IMR-90 (cell line): ENCODE measurements at regions not wholly inside any gene's neighbourhood (a gene's known extent, or its start where the extent isn't known, plus 50 kb on each side); places are given as distances from the start of the nearest gene placed in this dataset.

Experiments used
- ATAC-seq: fragments of 200-7000 bp; cut with Tn5 transposase; 2 replicates; pipeline ENCODE4 v1.9.1; 2020; ENCODE audit warnings: low read depth, mild to moderate bottlenecking, moderate library complexity
- BruUV-seq: library from RNA; stranded (reverse); fragments of 400-500 nt; replicated peaks from 2 replicates; lab custom pipeline; 2021; lab: Mats Ljungman, UMichigan
- CTCF ChIA-PET: fragments of 300-600 bp; formaldehyde crosslinking; extraction: SDS; loops from one replicate; lab custom pipeline; 2021; ENCODE audit warnings: antibody characterized with exemption; lab: Yijun Ruan, JAX
- POLR2A ChIA-PET: fragments of 300-600 bp; sonication (Branson Sonifier 250); formaldehyde crosslinking; loops from one replicate; lab custom pipeline; 2022; ENCODE audit warnings: antibody characterized with exemption; ENCODE audit not compliant: unreplicated experiment; lab: Charles Lee
- DNase-seq: peaks from one replicate; pipeline ENCODE4 v3.0.0; 2013
- H2AFZ ChIP-seq: replicated peaks from 2 replicates; pipeline ENCODE3; 2013; ENCODE audit warnings: low read length, mild to moderate bottlenecking; ENCODE audit not compliant: poor library complexity
- H2AK5ac ChIP-seq: 2 replicates; pipeline ENCODE4 v1.6.1; 2013; ENCODE audit warnings: low read depth, low read length, inconsistent platforms
- H2AK9ac ChIP-seq: replicated peaks from 2 replicates; pipeline ENCODE3; 2013; ENCODE audit warnings: mild to moderate bottlenecking, low read depth, low read length, moderate library complexity; ENCODE audit not compliant: poor library complexity
- H2BK120ac ChIP-seq: 2 replicates; pipeline ENCODE4 v1.6.1; 2013; ENCODE audit warnings: low read depth, low read length, inconsistent platforms
- H2BK15ac ChIP-seq: 3 replicates; pipeline ENCODE4 v1.6.1; 2013; ENCODE audit warnings: low read depth, low read length, inconsistent platforms
- H2BK20ac ChIP-seq: 2 replicates; pipeline ENCODE4 v1.6.1; 2013; ENCODE audit warnings: low read depth, mild to moderate bottlenecking, inconsistent platforms, low read length, moderate library complexity
- H2BK5ac ChIP-seq: 2 replicates; pipeline ENCODE4 v1.6.1; 2013; ENCODE audit warnings: mild to moderate bottlenecking, low read depth, low read length, inconsistent platforms; ENCODE audit not compliant: poor library complexity, severe bottlenecking
- H3K14ac ChIP-seq: replicated peaks from 2 replicates; pipeline ENCODE4 v1.6.1; 2013; ENCODE audit warnings: low read depth, low read length, inconsistent platforms
- H3K18ac ChIP-seq: 2 replicates; pipeline ENCODE4 v1.6.1; 2013; ENCODE audit warnings: low read depth, low read length, control low read depth
- H3K23ac ChIP-seq: 2 replicates; pipeline ENCODE4 v1.6.1; 2013; ENCODE audit warnings: low read depth, low read length, inconsistent platforms
- H3K27ac ChIP-seq: 2 replicates; pipeline ENCODE4 v1.5.1; 2013; ENCODE audit warnings: mild to moderate bottlenecking, control low read depth, low read length; ENCODE audit not compliant: insufficient read depth
- H3K27me3 ChIP-seq: 2 replicates; pipeline ENCODE4 v1.6.1; 2013; ENCODE audit warnings: low read length; ENCODE audit not compliant: control insufficient read depth, insufficient read depth
- H3K36me3 ChIP-seq: 2 replicates; pipeline ENCODE4 v1.6.1; 2013; ENCODE audit warnings: low read length, mixed read lengths; ENCODE audit not compliant: control insufficient read depth, insufficient read depth
- H3K4ac ChIP-seq: 2 replicates; pipeline ENCODE4 v1.6.1; 2013; ENCODE audit warnings: low read depth, low read length, inconsistent platforms
- H3K4me1 ChIP-seq: 2 replicates; pipeline ENCODE4 v1.6.1; 2013; ENCODE audit warnings: low read length, mixed read lengths; ENCODE audit not compliant: control insufficient read depth, insufficient read depth
- H3K4me2 ChIP-seq: 2 replicates; pipeline ENCODE4 v1.6.1; 2013; ENCODE audit warnings: low read depth, mild to moderate bottlenecking, control low read depth, low read length, moderate library complexity
- H3K4me3 ChIP-seq: 2 replicates; pipeline ENCODE4 v1.5.1; 2013; ENCODE audit warnings: low read depth, mild to moderate bottlenecking, control low read depth, low read length, moderate library complexity; ENCODE audit not compliant: insufficient read depth
- H3K56ac ChIP-seq: 2 replicates; pipeline ENCODE4 v1.6.1; 2013; ENCODE audit warnings: low read length, inconsistent platforms; ENCODE audit not compliant: insufficient read depth; ENCODE audit errors: extremely low read depth
- H3K79me1 ChIP-seq, 2 experiments: 2 replicates each; pipeline ENCODE4 v1.6.1; 2013; ENCODE audit warnings: low read length in 2 of 2, inconsistent platforms in 1 of 2, low read depth in 1 of 2
- H3K9ac ChIP-seq: 2 replicates; pipeline ENCODE4 v1.6.1; 2013; ENCODE audit warnings: low read depth, low read length, control low read depth
- H3K9me1 ChIP-seq: 2 replicates; pipeline ENCODE4 v1.6.1; 2013; ENCODE audit warnings: low read length, inconsistent platforms; ENCODE audit not compliant: insufficient read depth
- H3K9me3 ChIP-seq: 2 replicates; pipeline ENCODE4 v1.6.1; 2013; ENCODE audit warnings: low read length; ENCODE audit not compliant: control insufficient read depth, insufficient read depth
- H4K20me1 ChIP-seq: 2 replicates; pipeline ENCODE4 v1.6.1; 2013; ENCODE audit warnings: low read length, inconsistent platforms; ENCODE audit not compliant: insufficient read depth
- H4K5ac ChIP-seq: 2 replicates; pipeline ENCODE4 v1.6.1; 2013; ENCODE audit warnings: mild to moderate bottlenecking, low read depth, low read length, control low read depth
- H4K8ac ChIP-seq, 2 experiments: 2 replicates each; pipeline ENCODE4 v1.6.1; 2013; ENCODE audit warnings: low read depth in 2 of 2, low read length in 2 of 2, control low read depth in 1 of 2, inconsistent platforms in 1 of 2
- H4K91ac ChIP-seq: 2 replicates; pipeline ENCODE4 v1.6.1; 2013; ENCODE audit warnings: low read depth, low read length, inconsistent platforms; ENCODE audit not compliant: insufficient read depth
- BHLHE40 ChIP-seq: fragments of 150-350 bp; IDR thresholded peaks from 2 replicates; pipeline ENCODE4 v1.6.1; 2016; ENCODE audit warnings: mild to moderate bottlenecking, low read depth, low read length
- CEBPB ChIP-seq: IDR thresholded peaks from 2 replicates; pipeline ENCODE4 v1.6.1; 2012; ENCODE audit warnings: low read depth, low read length, improper control_type of control experiment
- CHD1 ChIP-seq: IDR thresholded peaks from 2 replicates; pipeline ENCODE4 v1.6.1; 2012; ENCODE audit warnings: low read depth, low read length, improper control_type of control experiment
- CTCF ChIP-seq: conservative IDR thresholded peaks from 2 replicates; pipeline ENCODE4 v1.5.1; 2012; ENCODE audit warnings: mild to moderate bottlenecking, low read depth, low read length, improper control_type of control experiment
- FOS ChIP-seq: fragments of 150-350 bp; IDR thresholded peaks from 2 replicates; pipeline ENCODE4 v1.6.1; 2016; ENCODE audit warnings: low read depth, low read length
- MAFK ChIP-seq: IDR thresholded peaks from 2 replicates; pipeline ENCODE4 v1.6.1; 2012; ENCODE audit warnings: low read depth, low read length, improper control_type of control experiment
- MAZ ChIP-seq: IDR thresholded peaks from 2 replicates; pipeline ENCODE4 v1.6.1; 2012; ENCODE audit warnings: low read depth, mild to moderate bottlenecking, low read length, improper control_type of control experiment, moderate library complexity, borderline replicate concordance
- MXI1 ChIP-seq: IDR thresholded peaks from 2 replicates; pipeline ENCODE4 v1.6.1; 2012; ENCODE audit warnings: low read depth, mild to moderate bottlenecking, low read length, moderate library complexity, borderline replicate concordance
- NFE2L2 ChIP-seq: fragments of 150-350 bp; IDR thresholded peaks from 2 replicates; pipeline ENCODE4 v1.6.1; 2016; ENCODE audit warnings: low read depth, mild to moderate bottlenecking, low read length
- POLR2A ChIP-seq: IDR thresholded peaks from 2 replicates; pipeline ENCODE4 v1.6.1; 2012; ENCODE audit warnings: mild to moderate bottlenecking, low read depth, low read length
- RAD21 ChIP-seq: IDR thresholded peaks from 2 replicates; pipeline ENCODE4 v1.6.1; 2012; ENCODE audit warnings: low read length, improper control_type of control experiment
- RCOR1 ChIP-seq: IDR thresholded peaks from 2 replicates; pipeline ENCODE4 v1.6.1; 2012; ENCODE audit warnings: mild to moderate bottlenecking, low read length, improper control_type of control experiment; ENCODE audit not compliant: insufficient replicate concordance
- RFX5 ChIP-seq: IDR thresholded peaks from 2 replicates; pipeline ENCODE4 v1.8.0; 2012; ENCODE audit warnings: low read depth, mild to moderate bottlenecking, low read length, moderate library complexity
- SMC3 ChIP-seq: fragments of 150-350 bp; IDR thresholded peaks from 2 replicates; pipeline ENCODE4 v1.6.1; 2016; ENCODE audit warnings: low read depth, mild to moderate bottlenecking, antibody characterized with exemption, low read length, moderate library complexity
- USF2 ChIP-seq: fragments of 150-350 bp; IDR thresholded peaks from 2 replicates; pipeline ENCODE4 v1.6.1; 2017; ENCODE audit warnings: mild to moderate bottlenecking, antibody characterized with exemption, low read length, low read depth
- WGBS, 2 experiments: methylation state at CpG; one replicate each; pipeline versions ENCODE4 v1.1.5 to v1.1.7; 2013; ENCODE audit warnings: missing lambda C conversion rate in 2 of 2; ENCODE audit not compliant: insufficient read length in 1 of 2; ENCODE audit errors: extremely low coverage in 2 of 2; 5-methylcytosine and 5-hydroxymethylcytosine counted together
- dilution Hi-C: fragments of 300-500 bp; cut with HindIII; formaldehyde crosslinking; loops from one replicate; pipeline ENCODE4 v1.14.3; 2018; ENCODE audit warnings: low sequenced_read_pairs; ENCODE audit not compliant: unreplicated experiment
- in situ Hi-C: fragments of 300-500 bp; cut with MboI; formaldehyde crosslinking; loops from 3 replicates; pipeline ENCODE4 v1.14.3; 2019; ENCODE audit warnings: low sequenced_read_pairs, inconsistent platforms, mixed read lengths
- intact Hi-C: fragments of 100-400 bp; cut with micrococcal nuclease; formaldehyde crosslinking; loops from 2 replicates; pipeline ENCODE4 v1.10.0; 2022

- no peak for TF ChIP-seq BHLHE40
These were observed 265.3 kb downstream of the ZEB2 start (continued) for GRCh38 chr2:144254342-144255235.

GRCh38 chr2:144253743-144254142 is 266.2 kb downstream of the ZEB2 start:
- H3K27me3 ChIP-seq, result no peaks in the 10 kb centered on the region
- in situ Hi-C loops (no loop called here), intact Hi-C loops (no loop called here), dilution Hi-C loops (no loop called here)
- H2BK20ac ChIP-seq, result no peak overlapping the region
- no peak overlapping the region for H3K4me2 ChIP-seq
- H3K9ac ChIP-seq, result no peak overlapping the region
- H2AK5ac ChIP-seq, result no peak overlapping the region
- no peak overlapping the region for H2BK120ac ChIP-seq
- peaks cover 13% of the 10 kb centered on the region for H3K9me3 ChIP-seq
- H4K91ac ChIP-seq, result no peak overlapping the region
- H3K27ac ChIP-seq, result no peak overlapping the region
- no peak overlapping the region for H2BK15ac ChIP-seq
- no peak overlapping the region for H3K4ac ChIP-seq
- POLR2A ChIA-PET, result no interaction called here
- CTCF ChIA-PET, result no interaction called here
- no peaks in the 10 kb centered on the region for H4K20me1 ChIP-seq
- 66% methylated on average over 2 of the region's 4 CpGs; no CpG with 5 or more reads in 1 of the 2 experiments for WGBS, 2 experiments
- BruUV-seq, result no TSS peak
- no peak overlapping the region for H2BK5ac ChIP-seq
- no peak overlapping the region for H3K14ac ChIP-seq
- no peak for DNase-seq
- H3K56ac ChIP-seq, result no peak overlapping the region
- H3K4me3 ChIP-seq, result no peak overlapping the region
- H3K36me3 ChIP-seq, result no peaks in the 10 kb centered on the region
- H3K23ac ChIP-seq, result no peak overlapping the region
- no peak overlapping the region for H2AFZ ChIP-seq
- H4K5ac ChIP-seq, result no peak overlapping the region
- peaks cover 1% of the 10 kb centered on the region; the same call in 1 of the 2 replicates for H3K4me1 ChIP-seq
- ATAC-seq, result no peak
- H3K18ac ChIP-seq, result no peak overlapping the region
- no peak overlapping the region for H2AK9ac ChIP-seq
- H3K9me1 ChIP-seq, result no peaks in the 10 kb centered on the region
- H3K79me1 ChIP-seq, result peaks cover 0 to 5% of the 10 kb centered on the region in 2 experiments; a peak in 2 of 4 replicates
- no peak overlapping the region for H4K8ac ChIP-seq
- TF ChIP-seq MAZ, result no peak
- no peak for TF ChIP-seq RCOR1
- no peak for TF ChIP-seq USF2
- no peak for TF ChIP-seq CTCF
- no peak for TF ChIP-seq RAD21
- TF ChIP-seq BHLHE40, result no peak
- no peak for TF ChIP-seq FOS
- TF ChIP-seq POLR2A, result no peak
- no peak for TF ChIP-seq MXI1
- no peak for TF ChIP-seq RFX5
- no peak for TF ChIP-seq CHD1
- TF ChIP-seq MAFK, result no peak
- TF ChIP-seq SMC3, result no peak
- no peak for TF ChIP-seq CEBPB
- no peak for TF ChIP-seq NFE2L2
